Endothelial cell of umbilical vein (primary cell): ENCODE measurements at regions not wholly inside any gene's neighbourhood (a gene's known extent, or its start where the extent isn't known, plus 50 kb on each side); places are given as distances from the start of the nearest gene placed in this dataset.
A peak's percentile ranks its signal among the peaks of the same experiment; 100 is the strongest.

Source experiments
- BruUV-seq: library from RNA; stranded (reverse); fragments of 400-500 nt; replicated peaks from 2 replicates; lab custom pipeline; 2021; lab: Mats Ljungman, UMichigan
- CTCF ChIA-PET: fragments of 300-600, 350-600 bp; sonication (Branson Sonifier 250); formaldehyde crosslinking; loops from one replicate; lab custom pipeline; 2021; ENCODE audit warnings: antibody characterized with exemption, inconsistent platforms; lab: Charles Lee
- POLR2A ChIA-PET: fragments of 300-600, 350-600 bp; sonication (Branson Sonifier 250); formaldehyde crosslinking; loops from one replicate; lab custom pipeline; 2021; ENCODE audit warnings: antibody characterized with exemption, inconsistent platforms; lab: Charles Lee
- DNase-seq: peaks from one replicate; pipeline ENCODE4 v3.0.0-alpha.2; 2011; ENCODE audit warnings: low read depth, low spot score
- FAIRE-seq: peaks from 2 replicates; lab custom pipeline; 2011; peaks lifted over from hg19 to GRCh38; lab: Jason Lieb, UNC
- H2AFZ ChIP-seq: 2 replicates; pipeline ENCODE4 v1.6.0; 2012; ENCODE audit warnings: low read depth, low read length, control low read depth, inconsistent platforms
- H3K27ac ChIP-seq: 2 replicates; pipeline ENCODE4 v1.5.1; 2011; ENCODE audit warnings: low read depth, mild to moderate bottlenecking, control low read depth, low read length, moderate library complexity; ENCODE audit not compliant: insufficient read depth
- H3K27me3 ChIP-seq, 2 experiments: 2 replicates each; pipeline versions ENCODE4 v1.6.0 to v1.6.1; 2011; ENCODE audit warnings: low read length in 2 of 2, mixed read lengths in 1 of 2; ENCODE audit not compliant: control insufficient read depth in 2 of 2, insufficient read depth in 2 of 2
- H3K36me3 ChIP-seq, 2 experiments: 2 replicates in 1 of 2; 3 replicates in 1 of 2; pipeline ENCODE4 v1.5.1; 2011; ENCODE audit warnings: low read length in 2 of 2, mild to moderate bottlenecking in 1 of 2, moderate library complexity in 1 of 2; ENCODE audit not compliant: control insufficient read depth in 2 of 2, insufficient read depth in 2 of 2; ENCODE audit errors: extremely low read depth in 1 of 2
- H3K4me1 ChIP-seq: 3 replicates; pipeline ENCODE4 v1.5.1; 2011; ENCODE audit warnings: mild to moderate bottlenecking, low read length; ENCODE audit not compliant: control insufficient read depth, insufficient read depth; ENCODE audit errors: extremely low read depth
- H3K4me2 ChIP-seq: 2 replicates; pipeline ENCODE4 v1.6.1; 2011; ENCODE audit warnings: low read length, control low read depth, mixed read lengths; ENCODE audit not compliant: insufficient read depth
- H3K4me3 ChIP-seq, 3 experiments: fragments of 200-600 bp in 1 of 3; sonication (generic), shearing (Covaris generic) in 1 of 3; replicated peaks in 1 of 3; 2 replicates each; pipeline ENCODE4 v1.5.1; 2011 to 2016; ENCODE audit warnings: control low read depth in 3 of 3, low read length in 3 of 3, mild to moderate bottlenecking in 2 of 3, inconsistent platforms in 1 of 3, low read depth in 1 of 3, moderate library complexity in 1 of 3; ENCODE audit not compliant: insufficient read depth in 1 of 3
- H3K79me2 ChIP-seq: 2 replicates; pipeline ENCODE4 v1.6.0; 2012; ENCODE audit warnings: low read length, inconsistent platforms; ENCODE audit not compliant: control insufficient read depth, insufficient read depth
- H3K9ac ChIP-seq: replicated peaks from 2 replicates; pipeline ENCODE3; 2011; ENCODE audit warnings: low read length, control low read depth; ENCODE audit not compliant: insufficient read depth; ENCODE audit errors: extremely low read depth
- H3K9me1 ChIP-seq: replicated peaks from 3 replicates; pipeline ENCODE4 v1.6.0; 2011; ENCODE audit warnings: mild to moderate bottlenecking, low read length; ENCODE audit not compliant: control insufficient read depth, insufficient read depth; ENCODE audit errors: extremely low read depth
- H3K9me3 ChIP-seq: replicated peaks from 2 replicates; pipeline ENCODE4 v1.5.1; 2012; ENCODE audit warnings: low read length, inconsistent platforms; ENCODE audit not compliant: control insufficient read depth, insufficient read depth
- H4K20me1 ChIP-seq: replicated peaks from 2 replicates; pipeline ENCODE3; 2011; ENCODE audit warnings: mild to moderate bottlenecking, low read length; ENCODE audit not compliant: control insufficient read depth, insufficient read depth; ENCODE audit errors: extremely low read depth
- EZH2 ChIP-seq: IDR thresholded peaks from 2 replicates; pipeline ENCODE4 v1.6.1; 2012; ENCODE audit warnings: borderline replicate concordance, low read depth, mild to moderate bottlenecking, moderate library complexity, low read length, inconsistent platforms; ENCODE audit not compliant: severe bottlenecking
- FOS ChIP-seq: IDR thresholded peaks from 2 replicates; pipeline ENCODE4 v1.6.1; 2011; ENCODE audit warnings: mild to moderate bottlenecking, low read length, moderate library complexity, borderline replicate concordance; ENCODE audit not compliant: insufficient read depth
- GATA2 ChIP-seq: IDR thresholded peaks from 2 replicates; pipeline ENCODE4 v1.7.0; 2011; ENCODE audit warnings: low read depth, mild to moderate bottlenecking, moderate library complexity, mixed read lengths, low read length; ENCODE audit not compliant: insufficient read length, insufficient read depth
- JUN ChIP-seq: IDR thresholded peaks from 2 replicates; pipeline ENCODE4 v1.6.1; 2011; ENCODE audit warnings: borderline replicate concordance, low read depth; ENCODE audit not compliant: insufficient read length, insufficient read depth
- MYC ChIP-seq: IDR thresholded peaks from one replicate; pipeline ENCODE4 v1.6.1; 2011; ENCODE audit warnings: mild to moderate bottlenecking, low read depth, low read length
- POLR2A ChIP-seq: IDR thresholded peaks from 2 replicates; pipeline ENCODE4 v1.6.1; 2012; ENCODE audit warnings: low read depth, mild to moderate bottlenecking, control low read depth, low read length
- POLR2AphosphoS5 ChIP-seq: IDR thresholded peaks from 2 replicates; pipeline ENCODE4 v1.6.1; 2012; ENCODE audit warnings: low read depth, mild to moderate bottlenecking, control low read depth, low read length, moderate library complexity; ENCODE audit not compliant: insufficient read depth
- dilution Hi-C: fragments of 300-500 bp; cut with MboI; formaldehyde crosslinking; loops from one replicate; pipeline ENCODE4 v1.15.0; 2019; ENCODE audit warnings: low sequenced_read_pairs; ENCODE audit not compliant: extremely low pct_ligation_motif_present
- intact Hi-C: fragments of 100-400 bp; cut with micrococcal nuclease; formaldehyde crosslinking; loops from one replicate; pipeline ENCODE4 v1.10.0; 2022
- TF ChIP-seq, protein P1 (sequence below): IDR thresholded peaks from 2 replicates; pipeline ENCODE4 v1.6.1; 2011; ENCODE audit not compliant: insufficient read depth, insufficient read length
- TF ChIP-seq, protein P2 (sequence below), 2 donors: IDR thresholded peaks; 1 replicate in 1 of 2; 2 replicates in 1 of 2; pipeline ENCODE4 v1.5.1; 2011; ENCODE audit warnings: low read length in 2 of 2, mild to moderate bottlenecking in 2 of 2, moderate library complexity in 2 of 2, control low read depth in 1 of 2, inconsistent platforms in 1 of 2, low read depth in 1 of 2; ENCODE audit not compliant: insufficient read depth in 1 of 2; ENCODE audit errors: extremely low read depth in 1 of 2

GRCh38 chr1:218878369-218878768 lies 295.3 kb upstream of the LYPLAL1 start:
- H3K79me2 ChIP-seq = no peaks in the 10 kb centered on the region
- H3K9me1 ChIP-seq = no peaks in the 10 kb centered on the region
- peaks cover 18% of the 10 kb centered on the region for H3K4me1 ChIP-seq
- H3K9ac ChIP-seq = no peak overlapping the region
- FAIRE-seq = peak; percentile 85
- ChIA-PET CTCF (interaction anchor here (0.6 to 1.5 kb wide), 4 partner anchors 9 to 488 kb away, joined by 3 to 5 read pairs (median 4); no protein-coding TSS in a partner anchor), POLR2A (no interaction called here)
- H3K4me3 ChIP-seq = no peak overlapping the region
- BruUV-seq = no TSS peak
- TF ChIP-seq GATA2 = no peak
- TF ChIP-seq JUN = peak; percentile 63
- peak; percentile 53 for TF ChIP-seq FOS
- dilution Hi-C loops (no loop called here), intact Hi-C loops (loop anchor here (5.0 kb wide), 1 partner anchor 531 kb away; the partner anchor contains the start of gene TGFB2)
- peak; percentile 85 for DNase-seq
- no peaks in the 10 kb centered on the region for H4K20me1 ChIP-seq
- no peaks in the 10 kb centered on the region for H3K27me3 ChIP-seq
- no peaks in the 10 kb centered on the region for H3K9me3 ChIP-seq
- H3K36me3 ChIP-seq = no peaks in the 10 kb centered on the region
- no peak overlapping the region for H2AFZ ChIP-seq
- no peak overlapping the region for H3K4me2 ChIP-seq
- peak overlapping the region; percentile 7 for H3K27ac ChIP-seq

- dilution Hi-C loops (no loop called here), intact Hi-C loops (no loop called here)
- Histone ChIP-seq H3K4me3 (no peak overlapping the region), H3K9me3 (no peaks in the 10 kb centered on the region), H3K9me1 (no peaks in the 10 kb centered on the region), H3K79me2 (no peaks in the 10 kb centered on the region), H3K36me3 (no peaks in the 10 kb centered on the region), H3K27ac (no peak overlapping the region), H3K27me3 (no peaks in the 10 kb centered on the region), H4K20me1 (no peaks in the 10 kb centered on the region), H2AFZ (no peak overlapping the region), H3K9ac (no peak overlapping the region), H3K4me1 (peaks cover 3% of the 10 kb centered on the region), H3K4me2 (no peak overlapping the region)
- ChIA-PET POLR2A (no interaction called here), CTCF (interaction anchor here (1.0 kb wide), 1 partner anchor 206 kb away, joined by 3 read pairs; no protein-coding TSS in a partner anchor)
- TF ChIP-seq POLR2AphosphoS5 (no peak), MYC (no peak), EZH2 (no peak), FOS (no peak), JUN (no peak), GATA2 (no peak), POLR2A (no peak)
- TF ChIP-seq, protein P1, sequence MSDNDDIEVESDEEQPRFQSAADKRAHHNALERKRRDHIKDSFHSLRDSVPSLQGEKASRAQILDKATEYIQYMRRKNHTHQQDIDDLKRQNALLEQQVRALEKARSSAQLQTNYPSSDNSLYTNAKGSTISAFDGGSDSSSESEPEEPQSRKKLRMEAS = no peak
- TF ChIP-seq, protein P2, sequence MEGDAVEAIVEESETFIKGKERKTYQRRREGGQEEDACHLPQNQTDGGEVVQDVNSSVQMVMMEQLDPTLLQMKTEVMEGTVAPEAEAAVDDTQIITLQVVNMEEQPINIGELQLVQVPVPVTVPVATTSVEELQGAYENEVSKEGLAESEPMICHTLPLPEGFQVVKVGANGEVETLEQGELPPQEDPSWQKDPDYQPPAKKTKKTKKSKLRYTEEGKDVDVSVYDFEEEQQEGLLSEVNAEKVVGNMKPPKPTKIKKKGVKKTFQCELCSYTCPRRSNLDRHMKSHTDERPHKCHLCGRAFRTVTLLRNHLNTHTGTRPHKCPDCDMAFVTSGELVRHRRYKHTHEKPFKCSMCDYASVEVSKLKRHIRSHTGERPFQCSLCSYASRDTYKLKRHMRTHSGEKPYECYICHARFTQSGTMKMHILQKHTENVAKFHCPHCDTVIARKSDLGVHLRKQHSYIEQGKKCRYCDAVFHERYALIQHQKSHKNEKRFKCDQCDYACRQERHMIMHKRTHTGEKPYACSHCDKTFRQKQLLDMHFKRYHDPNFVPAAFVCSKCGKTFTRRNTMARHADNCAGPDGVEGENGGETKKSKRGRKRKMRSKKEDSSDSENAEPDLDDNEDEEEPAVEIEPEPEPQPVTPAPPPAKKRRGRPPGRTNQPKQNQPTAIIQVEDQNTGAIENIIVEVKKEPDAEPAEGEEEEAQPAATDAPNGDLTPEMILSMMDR (IDR thresholded peaks at IDR 0.05; ENCODE audit: extremely low read depth in 1 of 2, insufficient read depth in 1 of 2, low read depth in 1 of 2, low read length in 2 of 2) = no peak
- BruUV-seq = no TSS peak
- FAIRE-seq (no peak), DNase-seq (no peak)
These were observed 293.1 kb upstream of the LYPLAL1 start for GRCh38 chr1:218880484-218881060.
